ENCODE measurements at regions not wholly inside any gene's neighbourhood (a gene's known extent, or its start where the extent isn't known, plus 50 kb on each side); places are given as distances from the start of the nearest gene placed in this dataset.

GRCh38 chr4:37517326-37517725, 168.8 kb downstream of the RELL1 start:
- Histone ChIP-seq H3K79me2 (ENCODE audit: insufficient read depth) (no peaks in the 10 kb centered on the region), H3K27ac (ENCODE audit: low read depth in 2 of 2, low read length in 1 of 2) (no peak overlapping the region), H3K36me3 (replicated peaks in 1 of 2; ENCODE audit: control insufficient read depth in 1 of 2, insufficient read depth in 2 of 2, low read length in 1 of 2) (no peaks in the 10 kb centered on the region), H3K4me1 (ENCODE audit: control insufficient read depth in 1 of 2, insufficient read depth in 2 of 2, low read depth in 1 of 2, low read length in 1 of 2) (no peaks in the 10 kb centered on the region), H3K9ac (no peak overlapping the region), H3K9me3 (no peaks in the 10 kb centered on the region), H3F3A (replicated peaks; ENCODE audit: insufficient read depth) (no peaks in the 10 kb centered on the region), H4K20me1 (ENCODE audit: insufficient read depth) (no peaks in the 10 kb centered on the region), H3K4me2 (no peak overlapping the region), H2AFZ (ENCODE audit: low read depth) (no peak overlapping the region), H3K4me3 (ENCODE audit: low read depth in 2 of 2, low read length in 1 of 2) (no peak overlapping the region), H3K27me3 (ENCODE audit: insufficient read depth) (no peaks in the 10 kb centered on the region), H3K9me2 (no peaks in the 10 kb centered on the region)
- POLR2A ChIA-PET: no interaction called here
- 18% methylated on average over 3 of the region's 3 CpGs for WGBS (ENCODE audit: low lambda C conversion rate)
- TF ChIP-seq CHD2 (IDR thresholded peaks at IDR 0.05; ENCODE audit: low read length, partially characterized antibody) (no peak), EZH2phosphoT487 (IDR thresholded peaks at IDR 0.05; ENCODE audit: borderline replicate concordance, low read depth) (no peak), FOXJ3 (CRISPR knock-in tag; IDR thresholded peaks at IDR 0.05) (no peak), REST (IDR thresholded peaks at IDR 0.05; ENCODE audit: low read depth, low read length) (no peak), ELF1 (IDR thresholded peaks at IDR 0.05) (no peak), CTCF (IDR thresholded peaks at IDR 0.05) (no peak), RXRA (IDR thresholded peaks at IDR 0.05; ENCODE audit: borderline replicate concordance, low read depth) (no peak), TEAD4 (IDR thresholded peaks at IDR 0.05; ENCODE audit: borderline replicate concordance, insufficient read depth) (no peak), EP300 (IDR thresholded peaks at IDR 0.05; ENCODE audit: borderline replicate concordance in 1 of 2, low read depth in 1 of 2, low read length in 1 of 2) (no peak), MAX (IDR thresholded peaks at IDR 0.05; ENCODE audit: low read depth) (no peak)
- TF ChIP-seq, protein P1, sequence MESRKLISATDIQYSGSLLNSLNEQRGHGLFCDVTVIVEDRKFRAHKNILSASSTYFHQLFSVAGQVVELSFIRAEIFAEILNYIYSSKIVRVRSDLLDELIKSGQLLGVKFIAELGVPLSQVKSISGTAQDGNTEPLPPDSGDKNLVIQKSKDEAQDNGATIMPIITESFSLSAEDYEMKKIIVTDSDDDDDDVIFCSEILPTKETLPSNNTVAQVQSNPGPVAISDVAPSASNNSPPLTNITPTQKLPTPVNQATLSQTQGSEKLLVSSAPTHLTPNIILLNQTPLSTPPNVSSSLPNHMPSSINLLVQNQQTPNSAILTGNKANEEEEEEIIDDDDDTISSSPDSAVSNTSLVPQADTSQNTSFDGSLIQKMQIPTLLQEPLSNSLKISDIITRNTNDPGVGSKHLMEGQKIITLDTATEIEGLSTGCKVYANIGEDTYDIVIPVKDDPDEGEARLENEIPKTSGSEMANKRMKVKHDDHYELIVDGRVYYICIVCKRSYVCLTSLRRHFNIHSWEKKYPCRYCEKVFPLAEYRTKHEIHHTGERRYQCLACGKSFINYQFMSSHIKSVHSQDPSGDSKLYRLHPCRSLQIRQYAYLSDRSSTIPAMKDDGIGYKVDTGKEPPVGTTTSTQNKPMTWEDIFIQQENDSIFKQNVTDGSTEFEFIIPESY (IDR thresholded peaks at IDR 0.05; ENCODE audit: borderline replicate concordance, low read depth): no peak
- TF ChIP-seq, protein P2, sequence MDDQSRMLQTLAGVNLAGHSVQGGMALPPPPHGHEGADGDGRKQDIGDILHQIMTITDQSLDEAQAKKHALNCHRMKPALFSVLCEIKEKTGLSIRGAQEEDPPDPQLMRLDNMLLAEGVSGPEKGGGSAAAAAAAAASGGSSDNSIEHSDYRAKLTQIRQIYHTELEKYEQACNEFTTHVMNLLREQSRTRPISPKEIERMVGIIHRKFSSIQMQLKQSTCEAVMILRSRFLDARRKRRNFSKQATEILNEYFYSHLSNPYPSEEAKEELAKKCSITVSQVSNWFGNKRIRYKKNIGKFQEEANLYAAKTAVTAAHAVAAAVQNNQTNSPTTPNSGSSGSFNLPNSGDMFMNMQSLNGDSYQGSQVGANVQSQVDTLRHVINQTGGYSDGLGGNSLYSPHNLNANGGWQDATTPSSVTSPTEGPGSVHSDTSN (IDR thresholded peaks at IDR 0.05): no peak
- CTCF ChIA-PET: no interaction called here
- no peak for DNase-seq

Measured in SK-N-SH (cell line).